Effector memory CD8-positive, alpha-beta T cell (primary cell): ENCODE measurements at regions not wholly inside any gene's neighbourhood (a gene's known extent, or its start where the extent isn't known, plus 50 kb on each side); places are given as distances from the start of the nearest gene placed in this dataset.

ENCODE experiments used
- ATAC-seq: fragments of 150-1000 bp; cut with Tn5 transposase; replicated peaks from 2 replicates; pipeline ENCODE4 v1.10.0; 2021; ENCODE audit warnings: mild to moderate bottlenecking, moderate library complexity
- DNase-seq, 3 experiments: peaks; one replicate each; pipeline ENCODE4 v3.0.0; 2021
- H3K27ac Mint-ChIP-seq, 2 donors: one replicate each; pipeline ENCODE4 v1.8.0; 2022; ENCODE audit warnings: mild to moderate bottlenecking in 2 of 2, mixed read lengths in 2 of 2, moderate library complexity in 2 of 2
- H3K27me3 Mint-ChIP-seq, 2 donors: one replicate each; pipeline ENCODE4 v1.8.0; 2022; ENCODE audit warnings: mixed read lengths in 2 of 2
- H3K36me3 Mint-ChIP-seq: one replicate; pipeline ENCODE4 v1.8.0; 2022; ENCODE audit warnings: mild to moderate bottlenecking, moderate library complexity, mixed read lengths; ENCODE audit not compliant: insufficient read depth
- H3K4me1 Mint-ChIP-seq, 2 donors: one replicate each; pipeline ENCODE4 v1.8.0; 2022; ENCODE audit warnings: low read depth in 2 of 2, mixed read lengths in 2 of 2
- H3K4me3 Mint-ChIP-seq, 2 donors: one replicate each; pipeline ENCODE4 v1.8.0; 2022; ENCODE audit warnings: mild to moderate bottlenecking in 2 of 2, mixed read lengths in 2 of 2, moderate library complexity in 2 of 2
- H3K9me3 Mint-ChIP-seq, 2 donors: one replicate each; pipeline ENCODE4 v1.8.0; 2022; ENCODE audit warnings: mixed read lengths in 2 of 2

GRCh38 chr15:62945063-62945462, 97.5 kb upstream of the TPM1 start:
- Mint-ChIP-seq H3K4me1 (peaks cover 0 to 3% of the 10 kb centered on the region in 2 donors), H3K4me3 (no peak overlapping the region), H3K27me3 (peaks cover 69 to 76% of the 10 kb centered on the region in 2 donors), H3K36me3 (no peaks in the 10 kb centered on the region), H3K27ac (no peak overlapping the region), H3K9me3 (no peaks in the 10 kb centered on the region)
- ATAC-seq: no peak
- DNase-seq: no peak

DNA sequence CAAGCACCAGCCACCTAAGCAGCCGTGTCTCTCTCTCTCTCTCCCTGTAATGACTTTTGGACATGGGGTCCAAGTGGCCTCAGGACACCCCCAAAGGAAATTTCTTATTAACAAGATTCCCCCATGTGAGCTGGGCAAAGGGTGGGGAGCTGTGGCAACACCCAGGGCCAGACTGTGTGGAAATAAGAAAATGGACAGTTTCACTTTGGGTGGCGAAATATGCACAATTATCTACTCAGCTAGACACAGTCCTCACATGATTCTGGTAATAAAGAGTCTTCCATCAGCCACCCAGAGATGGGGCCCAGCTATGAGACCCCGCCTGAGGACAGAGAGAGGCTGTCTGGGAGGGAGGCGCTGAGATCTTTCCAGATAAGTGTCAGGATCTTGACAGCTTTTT, 96.8 kb upstream of the TPM1 start:
- Mint-ChIP-seq H3K27ac (no peak overlapping the region), H3K27me3 (peaks cover 67 to 76% of the 10 kb centered on the region in 2 donors), H3K4me3 (no peak overlapping the region), H3K9me3 (no peaks in the 10 kb centered on the region), H3K4me1 (peaks cover 0 to 3% of the 10 kb centered on the region in 2 donors), H3K36me3 (no peaks in the 10 kb centered on the region)
- no peak for ATAC-seq
- DNase-seq: no peak

DNA sequence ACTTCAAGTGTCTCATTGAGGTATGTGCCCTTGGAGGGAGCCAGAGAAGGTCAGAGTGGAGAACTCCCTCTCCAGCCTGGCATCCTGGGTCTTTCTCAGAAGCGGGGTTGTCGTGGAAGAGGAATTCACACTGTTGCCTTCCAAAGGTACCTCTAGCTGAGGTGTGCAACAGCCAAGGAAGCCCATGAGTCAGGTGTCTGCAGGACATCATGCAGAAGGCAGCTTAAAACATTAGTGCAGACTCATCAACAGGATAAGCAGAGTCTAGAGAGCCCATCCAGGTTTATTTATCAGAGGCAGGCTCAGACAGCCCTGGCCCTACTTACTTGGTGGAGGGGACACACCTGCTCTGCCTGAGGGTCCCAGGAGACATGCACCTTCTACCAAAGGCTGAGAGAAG, 95.6 kb upstream of the TPM1 start:
- no peak overlapping the region for H3K4me3 Mint-ChIP-seq
- H3K4me1 Mint-ChIP-seq: peaks cover 0 to 3% of the 10 kb centered on the region in 2 donors
- DNase-seq (no peak), ATAC-seq (no peak)
- H3K27ac Mint-ChIP-seq: no peak overlapping the region
- H3K9me3 Mint-ChIP-seq: no peaks in the 10 kb centered on the region
- peaks cover 66 to 76% of the 10 kb centered on the region in 2 donors for H3K27me3 Mint-ChIP-seq
- H3K36me3 Mint-ChIP-seq: no peaks in the 10 kb centered on the region

GRCh38 chr15:62950462-62950931, 92.0 kb upstream of the TPM1 start:
- DNase-seq (no peak), ATAC-seq (no peak)
- no peaks in the 10 kb centered on the region for H3K36me3 Mint-ChIP-seq
- no peaks in the 10 kb centered on the region for H3K9me3 Mint-ChIP-seq
- peaks cover 64 to 70% of the 10 kb centered on the region in 2 donors for H3K27me3 Mint-ChIP-seq
- no peak overlapping the region for H3K4me3 Mint-ChIP-seq
- no peak overlapping the region for H3K27ac Mint-ChIP-seq
- peaks cover 0 to 3% of the 10 kb centered on the region in 2 donors for H3K4me1 Mint-ChIP-seq

DNA sequence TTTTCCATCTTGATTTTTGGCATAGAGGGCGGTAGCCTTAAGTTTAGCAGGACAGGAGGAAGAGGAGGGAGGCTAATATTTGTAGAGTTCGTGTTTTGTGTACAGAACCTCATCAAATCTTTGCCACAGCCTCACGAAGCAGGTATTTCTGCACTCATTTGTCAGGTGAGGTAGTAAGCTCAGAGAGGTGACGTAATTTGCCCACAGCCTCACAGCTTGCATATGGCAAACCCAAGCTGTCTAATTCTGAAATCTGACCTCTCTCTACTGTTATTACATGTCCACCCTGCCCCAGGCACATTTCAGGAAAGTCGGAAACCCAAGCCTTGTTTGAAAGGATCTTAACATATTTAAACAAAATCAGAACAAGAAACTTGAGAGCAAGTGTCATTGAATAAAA, 91.1 kb upstream of the TPM1 start:
- H3K27me3 Mint-ChIP-seq: peaks cover 63 to 75% of the 10 kb centered on the region in 2 donors

GRCh38 chr15:62953021-62953420, 89.5 kb upstream of the TPM1 start:
- H3K27me3 Mint-ChIP-seq: peaks cover 52 to 71% of the 10 kb centered on the region in 2 donors
- no peaks in the 10 kb centered on the region for H3K9me3 Mint-ChIP-seq
- H3K36me3 Mint-ChIP-seq: no peaks in the 10 kb centered on the region
- H3K4me1 Mint-ChIP-seq: no peaks in the 10 kb centered on the region
- no peak for DNase-seq
- H3K4me3 Mint-ChIP-seq: no peak overlapping the region
- no peak overlapping the region for H3K27ac Mint-ChIP-seq
- ATAC-seq: no peak

More for the DNA sequence above, 91.1 kb upstream of the TPM1 start:
- H3K9me3 Mint-ChIP-seq: no peaks in the 10 kb centered on the region
- H3K4me1 Mint-ChIP-seq: no peaks in the 10 kb centered on the region
- no peaks in the 10 kb centered on the region for H3K36me3 Mint-ChIP-seq
- ATAC-seq (no peak), DNase-seq (no peak)
- no peak overlapping the region for H3K4me3 Mint-ChIP-seq
- H3K27ac Mint-ChIP-seq: no peak overlapping the region

DNA sequence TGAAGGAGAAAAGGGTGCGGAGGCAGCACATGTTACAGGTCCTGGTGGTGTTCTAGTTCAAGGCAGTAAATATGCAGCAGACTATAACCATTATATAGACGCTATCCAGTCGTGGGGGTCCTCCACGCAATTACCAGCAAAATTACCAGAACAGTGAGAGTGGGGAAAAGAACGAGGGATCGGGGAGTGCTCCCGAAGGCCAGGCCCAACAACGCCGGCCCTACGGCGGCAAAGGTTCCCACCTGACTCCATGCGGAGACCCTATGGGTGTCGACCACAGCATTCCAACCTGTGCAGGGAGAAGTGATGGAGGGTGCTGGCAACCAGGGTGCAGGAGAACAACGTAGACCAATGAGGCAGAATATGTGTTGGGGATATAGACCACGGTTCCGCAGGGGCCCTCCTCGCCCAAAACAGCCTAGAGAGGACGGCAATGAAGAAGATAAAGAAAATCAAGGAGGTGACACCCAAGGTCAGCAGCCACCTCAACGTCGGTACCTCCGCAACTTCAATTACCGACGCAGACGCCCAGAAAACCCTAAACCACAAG, 89.0 kb upstream of the TPM1 start:
- H3K4me1 Mint-ChIP-seq: no peaks in the 10 kb centered on the region
- no peak for DNase-seq
- no peaks in the 10 kb centered on the region for H3K9me3 Mint-ChIP-seq
- H3K27me3 Mint-ChIP-seq: peaks cover 46 to 65% of the 10 kb centered on the region in 2 donors
- H3K27ac Mint-ChIP-seq: no peak overlapping the region
- no peak for ATAC-seq
- H3K36me3 Mint-ChIP-seq: no peaks in the 10 kb centered on the region
- H3K4me3 Mint-ChIP-seq: no peak overlapping the region

- Mint-ChIP-seq H3K27ac (no peak overlapping the region), H3K4me3 (no peak overlapping the region), H3K9me3 (no peaks in the 10 kb centered on the region), H3K27me3 (peaks cover 17 to 42% of the 10 kb centered on the region in 2 donors), H3K36me3 (no peaks in the 10 kb centered on the region), H3K4me1 (no peaks in the 10 kb centered on the region)
- ATAC-seq (no peak), DNase-seq (no peak)
Observed at GRCh38 chr15:62957130-62957529, 85.4 kb upstream of the TPM1 start.

DNA sequence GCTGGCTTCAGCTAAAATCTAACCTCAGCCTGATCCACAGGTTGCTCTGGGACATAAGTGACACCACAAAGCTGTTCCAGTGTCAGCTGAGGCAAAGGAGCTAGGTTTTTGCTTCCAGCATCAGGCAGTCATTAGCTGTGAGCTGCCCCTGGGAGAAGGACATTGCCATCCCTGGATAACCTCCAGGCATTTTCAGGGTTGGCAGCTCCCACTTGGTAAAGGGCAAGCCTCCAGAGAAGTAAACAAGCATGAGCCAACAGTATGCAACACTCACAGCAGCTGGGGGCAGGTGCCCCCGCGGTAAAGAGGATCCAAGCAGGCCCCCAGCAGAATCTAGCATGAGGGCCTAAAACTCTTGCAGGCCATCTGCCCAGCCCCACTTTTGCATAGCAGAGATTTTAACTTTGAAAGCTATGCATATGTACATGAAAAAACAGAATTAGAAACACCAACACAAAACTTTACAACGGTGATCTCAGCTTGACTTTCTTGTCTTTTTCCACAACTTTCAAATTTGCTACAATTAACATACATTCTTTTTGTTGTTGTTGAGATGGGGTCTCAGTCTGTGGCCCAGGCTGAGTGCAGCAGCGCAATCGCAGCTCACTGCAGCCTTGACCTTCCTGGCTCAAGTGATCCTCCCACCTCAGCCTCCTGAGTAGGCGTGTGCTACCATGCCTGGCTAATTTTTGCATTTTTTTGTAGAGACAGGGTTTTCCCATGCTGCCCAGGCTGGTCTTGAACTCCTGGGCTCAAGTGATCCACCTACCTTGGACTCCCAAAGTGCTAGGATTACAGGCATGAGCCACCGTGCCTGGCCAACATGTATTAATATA, 83.8 kb upstream of the TPM1 start:
- no peaks in the 10 kb centered on the region for H3K4me1 Mint-ChIP-seq
- DNase-seq: no peak
- no peak overlapping the region for H3K4me3 Mint-ChIP-seq
- no peak for ATAC-seq
- no peaks in the 10 kb centered on the region for H3K36me3 Mint-ChIP-seq
- peaks cover 3 to 26% of the 10 kb centered on the region in 2 donors for H3K27me3 Mint-ChIP-seq
- no peaks in the 10 kb centered on the region for H3K9me3 Mint-ChIP-seq
- no peak overlapping the region for H3K27ac Mint-ChIP-seq

GRCh38 chr15:62961134-62961533, 81.4 kb upstream of the TPM1 start:
- Mint-ChIP-seq H3K36me3 (no peaks in the 10 kb centered on the region), H3K27me3 (peaks cover 0 to 21% of the 10 kb centered on the region in 2 donors), H3K4me1 (no peaks in the 10 kb centered on the region), H3K27ac (no peak overlapping the region), H3K4me3 (no peak overlapping the region), H3K9me3 (no peaks in the 10 kb centered on the region)
- DNase-seq: no peak
- no peak for ATAC-seq

DNA sequence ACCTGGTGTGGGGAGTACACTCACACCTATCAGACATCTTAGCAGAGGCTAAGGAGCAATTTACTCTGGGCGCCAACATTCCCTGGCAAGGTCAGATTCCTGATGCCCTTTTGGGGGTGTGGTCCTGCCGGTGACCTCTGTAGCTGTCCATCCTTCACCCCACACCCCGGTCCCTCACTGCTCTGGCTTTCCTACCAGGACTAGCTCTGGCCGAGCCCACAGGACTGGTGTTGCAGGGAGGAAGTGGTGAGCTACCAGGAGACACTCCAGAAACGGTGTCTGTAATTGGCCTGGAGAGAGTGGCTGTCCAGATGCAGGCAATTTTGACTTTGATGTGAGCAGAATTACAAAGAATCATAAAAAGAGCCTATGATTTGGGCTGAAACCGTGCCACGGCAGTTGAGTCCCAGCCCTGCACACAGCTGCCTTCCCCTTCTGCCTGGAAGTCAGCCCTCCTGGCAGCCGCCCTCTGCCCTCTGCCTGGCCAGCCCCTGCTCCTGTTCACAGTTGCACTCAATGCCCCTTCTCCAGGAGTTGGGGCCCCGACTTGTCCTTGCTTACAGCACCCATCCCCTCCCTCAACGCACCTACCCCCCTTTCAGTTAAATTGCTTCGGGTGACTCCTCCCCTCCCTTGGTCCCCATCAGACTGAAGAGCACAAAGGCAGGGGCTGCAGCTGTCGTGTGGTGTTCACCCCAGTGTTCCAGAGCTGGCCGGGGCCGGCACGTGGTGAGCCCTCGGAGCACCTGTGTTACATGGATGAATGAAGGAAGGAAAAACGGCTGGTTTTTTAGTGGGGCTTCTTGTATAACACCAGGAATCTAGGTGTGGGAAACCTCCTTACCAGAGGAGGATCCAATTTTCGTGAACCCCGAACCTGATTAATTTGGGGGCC, 80.2 kb upstream of the TPM1 start:
- no peak overlapping the region for H3K27ac Mint-ChIP-seq
- no peaks in the 10 kb centered on the region for H3K36me3 Mint-ChIP-seq
- peaks cover 0 to 12% of the 10 kb centered on the region in 2 donors for H3K27me3 Mint-ChIP-seq
- ATAC-seq (no peak), DNase-seq (no peak)
- H3K4me3 Mint-ChIP-seq: no peak overlapping the region
- H3K4me1 Mint-ChIP-seq: no peaks in the 10 kb centered on the region
- H3K9me3 Mint-ChIP-seq: no peaks in the 10 kb centered on the region

- H3K27me3 Mint-ChIP-seq: peaks cover 0 to 12% of the 10 kb centered on the region in 2 donors
- no peaks in the 10 kb centered on the region for H3K4me1 Mint-ChIP-seq
- H3K4me3 Mint-ChIP-seq: no peak overlapping the region
- DNase-seq: no peak
- no peaks in the 10 kb centered on the region for H3K36me3 Mint-ChIP-seq
- no peak overlapping the region for H3K27ac Mint-ChIP-seq
- H3K9me3 Mint-ChIP-seq: no peaks in the 10 kb centered on the region
- ATAC-seq: no peak
Observed at GRCh38 chr15:62964251-62964650, 78.3 kb upstream of the TPM1 start.

- no peak overlapping the region for H3K27ac Mint-ChIP-seq
- no peaks in the 10 kb centered on the region for H3K36me3 Mint-ChIP-seq
- no peaks in the 10 kb centered on the region for H3K4me1 Mint-ChIP-seq
- DNase-seq: no peak
- no peak overlapping the region for H3K4me3 Mint-ChIP-seq
- peaks cover 0 to 2% of the 10 kb centered on the region in 2 donors for H3K27me3 Mint-ChIP-seq
- ATAC-seq: no peak
- H3K9me3 Mint-ChIP-seq: no peaks in the 10 kb centered on the region
Observed at GRCh38 chr15:62966294-62967078, 76.1 kb upstream of the TPM1 start.
